RPMI7951 (cell line): ENCODE measurements at regions not wholly inside any gene's neighbourhood (a gene's known extent, or its start where the extent isn't known, plus 50 kb on each side); places are given as distances from the start of the nearest gene placed in this dataset.
"Not testable (repeated sequence)": the region's sequence is repeated elsewhere in the genome, so short reads cannot be mapped to it uniquely, and the experiment has no call there.

Experiments used
- DNase-seq: peaks from one replicate; pipeline ENCODE4 v3.0.0-alpha.2; 2012; ENCODE audit warnings: low read depth

- no peak for DNase-seq
Measured at GRCh38 chr5:25764733-25765132, 1120.0 kb upstream of the CDH10 start.

- DNase-seq = no peak
Measured at GRCh38 chr5:25763781-25764180, 1119.0 kb upstream of the CDH10 start.

- DNase-seq = peak; percentile 13
Measured at GRCh38 chr5:25754895-25755294, 1110.1 kb upstream of the CDH10 start.

- DNase-seq = no peak
Measured at GRCh38 chr5:25744908-25745307, 1100.1 kb upstream of the CDH10 start.

GRCh38 chr5:25716680-25717079 lies 1071.9 kb upstream of the CDH10 start:
- no peak for DNase-seq

GRCh38 chr5:25713259-25713658 lies 1068.5 kb upstream of the CDH10 start:
- DNase-seq = no peak

- DNase-seq = no peak
Measured at GRCh38 chr5:25707093-25707492, 1062.3 kb upstream of the CDH10 start.

- DNase-seq = no peak
Measured at GRCh38 chr5:25701936-25702335, 1057.2 kb upstream of the CDH10 start.

GRCh38 chr5:25694801-25695200 lies 1050.0 kb upstream of the CDH10 start:
- no peak for DNase-seq

GRCh38 chr5:25688156-25688555 lies 1043.4 kb upstream of the CDH10 start:
- no peak for DNase-seq

- no peak for DNase-seq
Measured at GRCh38 chr5:25669645-25670401, 1025.0 kb upstream of the CDH10 start.

- DNase-seq = no peak
Measured at GRCh38 chr5:25662610-25663009, 1017.8 kb upstream of the CDH10 start.

- DNase-seq = not testable (repeated sequence)
Measured at GRCh38 chr5:25650316-25650715, 1005.5 kb upstream of the CDH10 start.

GRCh38 chr5:25649628-25650265 lies 1005.0 kb upstream of the CDH10 start:
- DNase-seq = peak; percentile 15

GRCh38 chr5:25646421-25647341 lies 1001.9 kb upstream of the CDH10 start:
- DNase-seq = no peak

GRCh38 chr5:25641124-25641523 lies 996.3 kb upstream of the CDH10 start:
- DNase-seq = no peak

- no peak for DNase-seq
Measured at GRCh38 chr5:25619273-25619672, 974.5 kb upstream of the CDH10 start.

GRCh38 chr5:25618821-25619220 lies 974.0 kb upstream of the CDH10 start:
- no peak for DNase-seq

GRCh38 chr5:25614466-25614865 lies 969.7 kb upstream of the CDH10 start:
- no peak for DNase-seq

GRCh38 chr5:25604681-25605080 lies 959.9 kb upstream of the CDH10 start:
- no peak for DNase-seq

GRCh38 chr5:25579111-25579510 lies 934.3 kb upstream of the CDH10 start:
- no peak for DNase-seq

GRCh38 chr5:25573691-25574090 lies 928.9 kb upstream of the CDH10 start:
- DNase-seq = no peak
